Mammary epithelial cell (primary cell): ENCODE measurements at regions not wholly inside any gene's neighbourhood (a gene's known extent, or its start where the extent isn't known, plus 50 kb on each side); places are given as distances from the start of the nearest gene placed in this dataset.

Experiments
- CTCF ChIP-seq, 2 donors: IDR thresholded peaks in 1 of 2; conservative IDR thresholded peaks in 1 of 2; 2 replicates each; pipeline ENCODE4 v1.5.1; 2011 to 2012; ENCODE audit warnings: inconsistent platforms in 2 of 2, low read length in 2 of 2, mild to moderate bottlenecking in 2 of 2, control low read depth in 1 of 2, low read depth in 1 of 2; ENCODE audit not compliant: insufficient read depth in 1 of 2; ENCODE audit errors: extremely low read depth in 1 of 2
- EZH2 ChIP-seq: IDR thresholded peaks from 2 replicates; pipeline ENCODE4 v1.6.1; 2012; ENCODE audit warnings: low read length, inconsistent platforms, borderline replicate concordance

GRCh38 chr6:135672256-135672655 is 174.7 kb upstream of the AHI1 start:
- TF ChIP-seq CTCF (conservative IDR thresholded peaks at IDR 0.05 in 1 of 2, IDR thresholded peaks at IDR 0.05 in 1 of 2; ENCODE audit: extremely low read depth in 1 of 2, insufficient read depth in 1 of 2, low read depth in 1 of 2, low read length in 2 of 2) (no peak), EZH2 (no peak)
